HFFc6 (cell line): ENCODE measurements at regions not wholly inside any gene's neighbourhood (a gene's known extent, or its start where the extent isn't known, plus 50 kb on each side); places are given as distances from the start of the nearest gene placed in this dataset.
"Not testable (repeated sequence)": the region's sequence is repeated elsewhere in the genome, so short reads cannot be mapped to it uniquely, and the experiment has no call there.

ENCODE experiments used
- DNase-seq: peaks from one replicate; pipeline ENCODE4 v3.0.0-alpha.2; 2018
- H3K27ac Mint-ChIP-seq: 2 replicates; pipeline ENCODE4 v1.8.0; 2020; ENCODE audit warnings: mild to moderate bottlenecking, mixed read lengths
- H3K27me3 Mint-ChIP-seq: 2 replicates; pipeline ENCODE4 v1.8.0; 2021; ENCODE audit warnings: mild to moderate bottlenecking, moderate library complexity, mixed read lengths; ENCODE audit not compliant: insufficient read depth
- H3K36me3 Mint-ChIP-seq: 2 replicates; pipeline ENCODE4 v1.8.0; 2021; ENCODE audit warnings: low read depth, mixed read lengths
- H3K4me1 Mint-ChIP-seq: 2 replicates; pipeline ENCODE4 v1.8.0; 2020; ENCODE audit warnings: low read depth, mixed read lengths
- H3K4me3 Mint-ChIP-seq: 2 replicates; pipeline ENCODE4 v1.8.0; 2020; ENCODE audit warnings: mild to moderate bottlenecking, moderate library complexity, mixed read lengths
- H3K9me3 Mint-ChIP-seq: 2 replicates; pipeline ENCODE4 v1.8.0; 2020; ENCODE audit warnings: mild to moderate bottlenecking, mixed read lengths
- CTCF ChIP-seq: fragments of 200-600 bp; sonication (generic); IDR thresholded peaks from 2 replicates; pipeline ENCODE4 v1.5.0; 2021; ENCODE audit warnings: antibody characterized with exemption, mild to moderate bottlenecking

- DNase-seq: no peak
- Mint-ChIP-seq H3K4me3 (no peak overlapping the region), H3K27ac (no peak overlapping the region), H3K4me1 (no peaks in the 10 kb centered on the region), H3K9me3 (no peaks in the 10 kb centered on the region), H3K36me3 (no peaks in the 10 kb centered on the region), H3K27me3 (peaks cover 24% of the 10 kb centered on the region)
- TF ChIP-seq CTCF: no peak
Measured at GRCh38 chr20:48329031-48329615, 498.7 kb downstream of the PREX1 start.

GRCh38 chr20:48327848-48328247 is 500.0 kb downstream of the PREX1 start:
- not testable (repeated sequence) for DNase-seq, H3K9me3 Mint-ChIP-seq, H3K4me1 Mint-ChIP-seq, H3K27ac Mint-ChIP-seq, H3K4me3 Mint-ChIP-seq, H3K36me3 Mint-ChIP-seq
- peaks cover 28% of the 10 kb centered on the region for H3K27me3 Mint-ChIP-seq

- DNase-seq: no peak
- TF ChIP-seq CTCF: no peak
- Mint-ChIP-seq H3K27me3 (peaks cover 28% of the 10 kb centered on the region), H3K36me3 (no peaks in the 10 kb centered on the region), H3K4me3 (no peak overlapping the region), H3K27ac (no peak overlapping the region), H3K9me3 (no peaks in the 10 kb centered on the region), H3K4me1 (no peaks in the 10 kb centered on the region)
Measured at GRCh38 chr20:48326868-48327267, 500.9 kb downstream of the PREX1 start.

GRCh38 chr20:48326434-48326691 is 501.4 kb downstream of the PREX1 start:
- no peak for TF ChIP-seq CTCF

GRCh38 chr20:48325656-48326433 is 502.0 kb downstream of the PREX1 start:
- Mint-ChIP-seq H3K9me3 (no peaks in the 10 kb centered on the region), H3K4me3 (no peak overlapping the region), H3K27ac (no peak overlapping the region), H3K27me3 (peaks cover 28% of the 10 kb centered on the region), H3K4me1 (no peaks in the 10 kb centered on the region), H3K36me3 (no peaks in the 10 kb centered on the region)
- TF ChIP-seq CTCF: no peak
- DNase-seq: no peak

More at GRCh38 chr20:48326434-48326691, 501.4 kb downstream of the PREX1 start:
- Mint-ChIP-seq H3K9me3 (no peaks in the 10 kb centered on the region), H3K4me3 (no peak overlapping the region), H3K36me3 (no peaks in the 10 kb centered on the region), H3K4me1 (no peaks in the 10 kb centered on the region), H3K27me3 (peaks cover 28% of the 10 kb centered on the region), H3K27ac (no peak overlapping the region)
- DNase-seq: no peak

- Mint-ChIP-seq H3K9me3 (no peaks in the 10 kb centered on the region), H3K27ac (no peak overlapping the region), H3K4me1 (no peaks in the 10 kb centered on the region), H3K4me3 (no peak overlapping the region), H3K27me3 (peaks cover 28% of the 10 kb centered on the region), H3K36me3 (no peaks in the 10 kb centered on the region)
- DNase-seq: no peak
- TF ChIP-seq CTCF: no peak
Measured at GRCh38 chr20:48324744-48325143, 503.1 kb downstream of the PREX1 start.
